ENCODE measurements at regions not wholly inside any gene's neighbourhood (a gene's known extent, or its start where the extent isn't known, plus 50 kb on each side); places are given as distances from the start of the nearest gene placed in this dataset.

GRCh38 chr5:27290172-27290571 lies 251.8 kb upstream of the CDH9 start:
- no peak for TF ChIP-seq CTCF (IDR thresholded peaks at IDR 0.05)
- no peak for TF ChIP-seq POLR2AphosphoS5 (IDR thresholded peaks at IDR 0.05; ENCODE audit: low read depth, low read length)
- no peak for TF ChIP-seq EP300 (IDR thresholded peaks at IDR 0.05; ENCODE audit: borderline replicate concordance in 1 of 2, low read depth in 1 of 2, low read length in 1 of 2)

Measured in SK-N-SH (cell line).